ENCODE measurements at regions not wholly inside any gene's neighbourhood (a gene's known extent, or its start where the extent isn't known, plus 50 kb on each side); places are given as distances from the start of the nearest gene placed in this dataset.
"Not testable (repeated sequence)": the region's sequence is repeated elsewhere in the genome, so short reads cannot be mapped to it uniquely, and the experiment has no call there.

DNA sequence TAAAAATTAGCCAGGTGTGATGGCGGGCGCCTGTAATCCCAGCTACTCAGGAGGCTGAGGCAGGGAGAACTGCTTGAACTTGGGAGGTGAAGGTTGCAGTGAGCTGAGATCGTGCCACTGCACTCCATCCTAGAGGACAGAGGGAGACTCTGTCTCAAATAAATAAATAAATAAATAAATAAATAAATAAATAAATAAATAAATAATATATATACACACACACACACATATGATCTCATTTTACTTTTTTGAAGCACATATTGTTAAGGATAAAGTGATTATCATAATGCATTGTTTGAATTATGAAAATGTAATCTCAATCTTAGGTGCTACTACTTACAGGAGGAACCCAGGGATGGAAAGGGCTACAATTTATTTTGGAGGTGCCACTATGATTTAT is 130.5 kb upstream of the PCDH7 start:
- TF ChIP-seq CTCF (IDR thresholded peaks at IDR 0.05; ENCODE audit: low read depth, low read length); POLR2A (IDR thresholded peaks at IDR 0.05; ENCODE audit: extremely low read depth, insufficient read length); MYC (IDR thresholded peaks at IDR 0.05; ENCODE audit: low read depth, low read length): not testable (repeated sequence)
